Spleen (tissue), 7 donors: ENCODE measurements at regions not wholly inside any gene's neighbourhood (a gene's known extent, or its start where the extent isn't known, plus 50 kb on each side); places are given as distances from the start of the nearest gene placed in this dataset.

Experiments
- POLR2AphosphoS5 ChIP-seq, 3 donors: sonication (generic); formaldehyde crosslinking; IDR thresholded peaks; one replicate each; pipeline ENCODE4 v1.5.1; 2017; ENCODE audit warnings: antibody characterized with exemption in 3 of 3
- TF ChIP-seq, protein P1 (sequence below), 11 experiments: fragments of 200-600 bp in 7 of 11; fragments of 450-650 bp in 4 of 11; sonication (generic) in 4 of 11; IDR thresholded peaks in 8 of 11; conservative IDR thresholded peaks in 3 of 11; 1 replicate in 7 of 11; 2 replicates in 4 of 11; pipeline versions ENCODE4 v1.4.0 to v1.8.0; 2016 to 2021; ENCODE audit warnings: antibody characterized with exemption in 11 of 11, inconsistent platforms in 4 of 11, mild to moderate bottlenecking in 1 of 11
- donor health status: DM: no; HTN: no; CAD: no; lungs with moderate emphysema.
- donor health status: DM: no; HTN: no; CAD: no.
- donor health status: DM: no; HTN: no; CAD: no.

GRCh38 chr12:97408363-97408762, 54.2 kb upstream of the RMST start:
- TF ChIP-seq POLR2AphosphoS5 (IDR thresholded peaks at IDR 0.05) = no peak
- TF ChIP-seq, protein P1, sequence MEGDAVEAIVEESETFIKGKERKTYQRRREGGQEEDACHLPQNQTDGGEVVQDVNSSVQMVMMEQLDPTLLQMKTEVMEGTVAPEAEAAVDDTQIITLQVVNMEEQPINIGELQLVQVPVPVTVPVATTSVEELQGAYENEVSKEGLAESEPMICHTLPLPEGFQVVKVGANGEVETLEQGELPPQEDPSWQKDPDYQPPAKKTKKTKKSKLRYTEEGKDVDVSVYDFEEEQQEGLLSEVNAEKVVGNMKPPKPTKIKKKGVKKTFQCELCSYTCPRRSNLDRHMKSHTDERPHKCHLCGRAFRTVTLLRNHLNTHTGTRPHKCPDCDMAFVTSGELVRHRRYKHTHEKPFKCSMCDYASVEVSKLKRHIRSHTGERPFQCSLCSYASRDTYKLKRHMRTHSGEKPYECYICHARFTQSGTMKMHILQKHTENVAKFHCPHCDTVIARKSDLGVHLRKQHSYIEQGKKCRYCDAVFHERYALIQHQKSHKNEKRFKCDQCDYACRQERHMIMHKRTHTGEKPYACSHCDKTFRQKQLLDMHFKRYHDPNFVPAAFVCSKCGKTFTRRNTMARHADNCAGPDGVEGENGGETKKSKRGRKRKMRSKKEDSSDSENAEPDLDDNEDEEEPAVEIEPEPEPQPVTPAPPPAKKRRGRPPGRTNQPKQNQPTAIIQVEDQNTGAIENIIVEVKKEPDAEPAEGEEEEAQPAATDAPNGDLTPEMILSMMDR (IDR thresholded peaks at IDR 0.05 in 8 of 11, conservative IDR thresholded peaks at IDR 0.05 in 3 of 11) = no peak
